Activated T-helper 2 cell treated with anti-CD3 and anti-CD28 coated beads, Interferon-gamma antibody, Interleukin-2, Interleukin-4, amounts not matched to agents 10 μg/mL and 5 μg/mL and 100 μg/mL, durations not matched to agents 14 hours and 24 hours and 36 hours (primary cell): ENCODE measurements at regions not wholly inside any gene's neighbourhood (a gene's known extent, or its start where the extent isn't known, plus 50 kb on each side); places are given as distances from the start of the nearest gene placed in this dataset.

Experiments
- DNase-seq: peaks from one replicate; pipeline ENCODE4 v3.0.0; 2021; ENCODE audit warnings: low spot score
- H3K27ac Mint-ChIP-seq: one replicate; pipeline ENCODE4 v1.8.0; 2021; ENCODE audit warnings: mixed read lengths
- H3K27me3 Mint-ChIP-seq: one replicate; pipeline ENCODE4 v1.8.0; 2021; ENCODE audit warnings: low read depth, mixed read lengths
- H3K36me3 Mint-ChIP-seq: one replicate; pipeline ENCODE4 v1.8.0; 2021; ENCODE audit warnings: low read depth, mixed read lengths
- H3K4me1 Mint-ChIP-seq: one replicate; pipeline ENCODE4 v1.8.0; 2021; ENCODE audit warnings: low read depth, mixed read lengths
- H3K4me3 Mint-ChIP-seq: one replicate; pipeline ENCODE4 v1.8.0; 2021; ENCODE audit warnings: low read depth, mild to moderate bottlenecking, moderate library complexity, mixed read lengths
- H3K9me3 Mint-ChIP-seq: one replicate; pipeline ENCODE4 v1.8.0; 2021; ENCODE audit warnings: mixed read lengths
- intact Hi-C: fragments of 100-400 bp; cut with micrococcal nuclease; formaldehyde crosslinking; loops from one replicate; pipeline ENCODE4 v1.15.1; 2023

DNA sequence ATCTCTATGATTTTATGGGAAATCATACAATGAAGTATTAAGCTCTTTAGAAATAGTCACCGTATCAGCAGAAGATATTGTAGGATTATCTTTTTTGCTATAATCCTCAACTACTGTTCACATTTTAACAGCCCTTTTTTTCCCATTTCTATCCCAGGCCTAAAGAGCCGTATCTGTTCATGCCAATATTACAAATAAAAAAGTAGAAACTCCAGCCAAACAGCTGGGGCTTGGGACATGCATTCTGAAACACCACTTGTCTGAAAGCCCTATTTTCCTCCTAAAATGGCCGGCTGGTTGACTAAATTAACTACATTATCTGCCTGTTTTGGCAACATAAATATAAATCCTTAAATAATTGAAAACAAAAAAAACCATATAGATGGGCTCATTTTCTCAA is 477.8 kb downstream of the CDH2 start:
- Mint-ChIP-seq H3K27ac (no peak overlapping the region), H3K27me3 (no peaks in the 10 kb centered on the region), H3K4me3 (no peak overlapping the region), H3K36me3 (no peaks in the 10 kb centered on the region), H3K9me3 (peaks cover 41% of the 10 kb centered on the region), H3K4me1 (no peaks in the 10 kb centered on the region)
- DNase-seq, result no peak
- intact Hi-C loops, result no loop called here

DNA sequence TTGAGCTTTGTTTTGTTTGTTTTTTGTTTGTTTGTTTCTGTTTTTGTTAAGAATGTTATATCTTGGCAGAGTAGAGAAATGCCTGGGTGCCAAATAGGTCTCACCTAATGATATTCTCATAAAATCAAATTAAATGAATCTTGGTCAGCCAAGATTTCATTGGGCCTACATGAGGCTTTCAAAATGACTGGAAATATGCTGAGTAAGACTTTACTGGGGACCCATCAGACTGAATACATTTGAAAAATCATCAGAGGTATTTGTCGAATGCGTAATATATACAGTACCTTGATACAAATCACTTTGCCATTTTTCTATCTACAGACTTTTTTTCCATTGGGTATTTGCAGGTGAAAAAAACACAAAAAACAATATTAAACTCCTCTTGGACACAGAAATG is 480.8 kb downstream of the CDH2 start:
- Mint-ChIP-seq H3K4me1 (no peaks in the 10 kb centered on the region), H3K36me3 (no peaks in the 10 kb centered on the region), H3K27me3 (no peaks in the 10 kb centered on the region), H3K4me3 (no peak overlapping the region), H3K9me3 (peaks cover 49% of the 10 kb centered on the region), H3K27ac (no peak overlapping the region)
- DNase-seq, result no peak
- intact Hi-C loops, result no loop called here

DNA sequence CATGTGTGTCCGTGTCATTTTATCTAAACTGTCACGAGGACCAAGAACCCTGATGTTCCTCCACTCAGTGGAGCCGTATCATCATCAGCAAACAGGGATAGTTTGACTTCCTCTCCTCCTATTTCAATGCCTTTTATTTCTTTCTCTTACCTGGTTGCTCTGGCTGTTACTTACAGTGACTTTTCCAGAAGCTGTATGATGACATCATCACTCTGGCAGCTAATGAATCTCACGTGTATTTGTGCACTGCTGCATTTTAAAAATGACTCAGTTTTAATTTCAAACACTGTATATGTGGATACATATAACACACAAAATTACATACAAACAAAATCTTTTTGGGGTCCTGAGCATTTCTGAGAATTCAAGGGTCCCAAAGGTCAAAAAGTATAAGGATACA is 481.4 kb downstream of the CDH2 start:
- H3K9me3 Mint-ChIP-seq, result peaks cover 47% of the 10 kb centered on the region

DNA sequence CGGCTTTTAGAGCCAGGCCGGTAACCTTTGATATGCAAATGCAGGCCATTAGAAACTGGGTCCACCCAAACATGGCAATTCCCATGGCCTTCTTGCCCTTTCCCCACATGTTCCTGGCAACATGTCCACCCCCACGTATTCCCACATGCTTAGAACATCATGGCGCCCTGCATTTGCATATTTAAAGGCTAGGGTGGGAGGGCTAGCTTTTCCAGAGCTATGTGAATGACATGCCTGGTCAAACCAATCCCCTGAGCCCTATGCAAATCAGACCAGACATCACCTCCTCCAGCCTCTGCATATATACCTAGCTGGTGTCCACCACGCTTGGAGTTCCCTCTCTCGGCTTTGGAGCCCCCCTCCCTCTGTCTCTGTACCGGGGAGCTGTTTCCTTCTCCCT is 481.9 kb downstream of the CDH2 start:
- no peaks in the 10 kb centered on the region for H3K27me3 Mint-ChIP-seq
- no peaks in the 10 kb centered on the region for H3K4me1 Mint-ChIP-seq
- H3K4me3 Mint-ChIP-seq, result no peak overlapping the region
- no peak overlapping the region for H3K27ac Mint-ChIP-seq
- no peaks in the 10 kb centered on the region for H3K36me3 Mint-ChIP-seq
- DNase-seq, result no peak
- intact Hi-C loops, result no loop called here
- peaks cover 44% of the 10 kb centered on the region for H3K9me3 Mint-ChIP-seq

More for the DNA sequence above, 481.4 kb downstream of the CDH2 start:
- H3K27ac Mint-ChIP-seq, result no peak overlapping the region
- no peak overlapping the region for H3K4me3 Mint-ChIP-seq
- H3K4me1 Mint-ChIP-seq, result no peaks in the 10 kb centered on the region
- no peaks in the 10 kb centered on the region for H3K36me3 Mint-ChIP-seq
- H3K27me3 Mint-ChIP-seq, result no peaks in the 10 kb centered on the region
- intact Hi-C loops, result no loop called here
- no peak for DNase-seq

DNA sequence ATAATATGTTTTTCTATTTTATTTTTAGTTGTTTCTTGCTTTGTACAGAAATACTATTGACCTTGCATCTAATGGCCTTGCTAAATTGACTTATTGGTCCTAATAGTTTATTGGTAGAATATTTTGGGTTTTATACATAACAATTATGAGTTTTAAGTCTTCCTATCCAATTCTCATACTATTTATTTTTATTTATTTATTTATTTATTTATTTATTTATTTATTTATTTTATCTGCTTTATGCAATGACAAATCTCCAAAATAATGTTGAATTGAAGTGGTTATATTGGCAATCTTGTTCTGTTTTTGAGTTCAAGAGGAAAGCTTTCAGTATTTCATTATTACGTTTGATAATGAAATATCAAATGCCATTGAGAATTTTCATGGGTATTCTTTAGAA is 488.3 kb downstream of the CDH2 start:
- no peaks in the 10 kb centered on the region for H3K4me1 Mint-ChIP-seq
- H3K4me3 Mint-ChIP-seq, result no peak overlapping the region
- H3K36me3 Mint-ChIP-seq, result no peaks in the 10 kb centered on the region
- peaks cover 32% of the 10 kb centered on the region for H3K9me3 Mint-ChIP-seq
- H3K27ac Mint-ChIP-seq, result no peak overlapping the region
- no peaks in the 10 kb centered on the region for H3K27me3 Mint-ChIP-seq
- DNase-seq, result no peak
- intact Hi-C loops, result loop anchor here (5.0 kb wide), 1 partner anchor 499 kb away; no protein-coding TSS in a partner anchor

DNA sequence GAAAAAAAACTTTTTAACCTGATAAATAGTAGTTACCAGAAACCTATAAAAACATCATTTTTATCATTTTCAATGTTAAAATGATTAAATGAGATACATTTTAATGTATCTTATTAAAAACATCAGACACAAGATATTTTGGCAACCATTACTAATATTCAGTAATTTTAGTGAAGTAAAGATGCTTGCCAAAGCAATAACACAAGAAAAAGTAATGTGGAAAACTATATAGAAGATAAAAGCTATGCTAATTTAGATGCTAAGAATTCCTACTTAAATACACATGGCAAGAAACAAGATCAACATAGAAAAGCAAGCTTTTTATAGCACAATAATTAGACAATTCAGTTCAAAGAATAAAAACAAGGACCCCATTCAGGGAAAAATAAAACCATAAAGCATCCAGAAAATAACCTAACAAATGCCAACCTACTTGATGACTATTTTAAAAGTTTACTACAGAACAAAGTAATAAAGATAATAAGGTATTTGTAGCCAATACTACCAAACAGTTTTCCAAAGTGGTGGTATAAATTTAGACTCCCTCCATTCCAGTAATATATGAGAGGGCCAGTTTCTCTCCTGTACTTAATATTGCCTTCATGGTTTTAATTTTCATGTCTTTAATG is 489.5 kb downstream of the CDH2 start:
- intact Hi-C loops, result loop anchor here (5.0 kb wide), 1 partner anchor 500 kb away; no protein-coding TSS in a partner anchor
- no peaks in the 10 kb centered on the region for H3K36me3 Mint-ChIP-seq

DNA sequence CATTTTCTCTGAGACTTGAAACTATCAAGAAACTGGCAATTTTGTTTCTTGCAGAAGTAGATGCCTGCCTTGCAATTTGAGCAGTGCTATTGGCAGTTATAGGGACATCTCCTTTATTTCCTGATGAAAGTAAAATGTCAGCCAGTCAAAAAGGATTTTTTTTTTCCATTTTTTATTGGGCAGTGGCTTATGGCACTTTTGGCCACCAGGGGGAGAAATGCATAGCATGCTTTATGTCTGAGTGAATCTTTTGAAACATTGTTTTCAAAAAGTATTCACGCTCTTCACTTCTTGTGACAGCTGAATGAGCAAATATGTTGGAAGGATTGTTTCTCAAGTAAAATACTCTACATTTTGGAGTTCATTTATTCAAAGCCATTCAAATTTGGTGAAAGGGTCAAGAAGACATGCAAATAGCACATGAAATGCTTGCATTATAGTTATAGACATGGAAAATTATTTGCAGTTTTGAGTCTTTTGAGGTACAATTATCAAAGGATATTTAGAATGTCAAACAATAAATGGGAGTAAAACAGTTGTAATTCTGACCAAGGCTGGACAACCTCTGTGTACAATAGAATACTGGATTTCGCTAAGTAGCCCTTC is 491.0 kb downstream of the CDH2 start:
- no peaks in the 10 kb centered on the region for H3K4me1 Mint-ChIP-seq
- H3K27me3 Mint-ChIP-seq, result no peaks in the 10 kb centered on the region
- H3K36me3 Mint-ChIP-seq, result no peaks in the 10 kb centered on the region
- no peak for DNase-seq
- H3K9me3 Mint-ChIP-seq, result peaks cover 17% of the 10 kb centered on the region
- no peak overlapping the region for H3K4me3 Mint-ChIP-seq
- intact Hi-C loops, result loop anchor here (5.0 kb wide), 1 partner anchor 501 kb away; no protein-coding TSS in a partner anchor
- H3K27ac Mint-ChIP-seq, result no peak overlapping the region

More for the DNA sequence above, 489.5 kb downstream of the CDH2 start:
- Mint-ChIP-seq H3K27me3 (no peaks in the 10 kb centered on the region), H3K9me3 (peaks cover 23% of the 10 kb centered on the region), H3K4me1 (no peaks in the 10 kb centered on the region), H3K4me3 (no peak overlapping the region), H3K27ac (no peak overlapping the region)
- DNase-seq, result no peak

DNA sequence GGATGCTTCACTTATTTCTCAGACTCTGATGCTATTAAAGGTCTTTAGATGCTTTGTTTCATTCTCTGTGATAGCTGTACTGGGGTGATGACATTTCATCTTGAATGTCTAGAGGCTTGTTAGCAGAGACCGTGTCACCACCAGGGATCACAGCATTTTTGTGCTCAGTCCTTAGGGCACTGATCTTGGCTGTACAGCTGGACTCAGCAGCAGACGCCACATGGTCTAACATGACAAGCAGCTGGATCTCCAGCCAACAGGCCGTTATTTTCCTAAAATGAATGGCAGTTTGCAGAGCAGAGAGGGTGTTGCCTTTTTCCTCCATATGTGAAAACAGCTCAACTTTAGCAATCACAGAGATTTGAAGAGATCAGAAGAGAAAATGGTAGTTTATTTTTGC is 491.8 kb downstream of the CDH2 start:
- no peaks in the 10 kb centered on the region for H3K36me3 Mint-ChIP-seq

DNA sequence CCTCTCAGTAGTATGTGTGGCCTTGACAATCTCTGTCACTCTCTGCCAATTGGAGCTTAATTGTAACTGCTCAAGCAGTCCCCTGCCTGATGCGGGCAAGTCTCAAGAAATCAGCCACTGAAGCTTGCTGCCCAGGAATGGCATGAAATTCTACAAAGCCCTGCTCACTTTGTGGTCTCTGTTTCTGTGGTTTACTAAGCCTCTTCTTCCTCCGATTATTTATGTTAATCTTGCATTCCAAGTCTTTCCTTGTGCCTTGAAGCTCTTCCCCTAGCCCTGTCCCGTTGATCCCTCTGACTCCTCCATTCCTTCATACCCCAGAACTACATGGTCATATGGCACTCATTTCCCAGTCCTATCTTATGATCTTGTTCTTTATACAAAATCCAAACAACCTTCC is 489.3 kb upstream of the CHST9 start:
- Mint-ChIP-seq H3K27me3 (no peaks in the 10 kb centered on the region), H3K4me1 (no peaks in the 10 kb centered on the region), H3K36me3 (no peaks in the 10 kb centered on the region), H3K9me3 (peaks cover 28% of the 10 kb centered on the region), H3K4me3 (no peak overlapping the region), H3K27ac (no peak overlapping the region)
- no peak for DNase-seq
- intact Hi-C loops, result no loop called here

More for the DNA sequence above, 491.8 kb downstream of the CDH2 start:
- H3K4me1 Mint-ChIP-seq, result no peaks in the 10 kb centered on the region
- intact Hi-C loops, result loop anchor here (5.0 kb wide), 1 partner anchor 502 kb away; no protein-coding TSS in a partner anchor
- no peak for DNase-seq
- no peaks in the 10 kb centered on the region for H3K27me3 Mint-ChIP-seq
- no peak overlapping the region for H3K27ac Mint-ChIP-seq
- no peak overlapping the region for H3K4me3 Mint-ChIP-seq
- peaks cover 21% of the 10 kb centered on the region for H3K9me3 Mint-ChIP-seq

DNA sequence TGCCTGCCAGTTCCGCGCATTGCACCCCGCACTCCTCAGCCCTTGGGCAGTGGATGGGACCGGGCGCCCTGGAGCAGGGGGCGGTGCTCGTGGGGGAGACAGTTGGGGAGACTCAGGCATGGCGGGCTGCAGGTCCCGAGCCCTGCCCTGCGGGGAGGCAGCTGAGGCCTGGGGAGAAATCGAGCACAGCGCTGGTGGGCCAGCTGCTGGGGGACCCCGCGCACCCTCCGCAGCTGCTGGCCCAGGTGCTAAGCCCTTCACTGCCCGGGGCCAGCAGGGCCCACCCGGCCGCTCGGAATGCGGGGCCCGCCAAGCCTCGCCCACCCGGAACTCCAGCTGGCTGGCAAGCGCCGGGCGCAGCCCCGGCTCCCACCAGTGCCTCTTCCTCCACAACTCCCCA is 488.8 kb upstream of the CHST9 start:
- Mint-ChIP-seq H3K4me1 (no peaks in the 10 kb centered on the region), H3K27me3 (no peaks in the 10 kb centered on the region), H3K27ac (no peak overlapping the region), H3K9me3 (peaks cover 28% of the 10 kb centered on the region), H3K4me3 (no peak overlapping the region), H3K36me3 (no peaks in the 10 kb centered on the region)
- intact Hi-C loops, result no loop called here
- DNase-seq, result no peak

DNA sequence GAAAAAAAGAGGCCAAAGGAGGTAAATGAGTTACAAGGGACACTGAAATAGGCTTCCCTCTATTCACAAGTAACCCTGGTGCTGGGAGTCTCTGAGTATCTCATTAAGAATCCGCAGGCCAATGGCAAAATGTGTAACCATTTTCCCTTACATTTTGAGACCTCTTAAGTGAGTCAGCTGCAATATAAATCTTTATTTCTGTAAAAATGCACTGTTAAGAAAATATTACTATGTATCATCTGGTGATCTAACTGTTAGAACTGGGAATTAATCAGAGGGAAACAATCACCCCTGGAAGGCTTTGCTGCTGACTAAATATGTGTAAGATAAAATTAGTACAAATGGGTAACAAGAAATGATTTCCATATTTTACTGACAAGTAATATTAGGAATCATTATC is 483.1 kb upstream of the CHST9 start:
- H3K9me3 Mint-ChIP-seq, result peaks cover 20% of the 10 kb centered on the region
- H3K4me3 Mint-ChIP-seq, result no peak overlapping the region
- H3K27ac Mint-ChIP-seq, result no peak overlapping the region
- no peaks in the 10 kb centered on the region for H3K4me1 Mint-ChIP-seq
- H3K36me3 Mint-ChIP-seq, result no peaks in the 10 kb centered on the region
- intact Hi-C loops, result no loop called here
- no peak for DNase-seq
- no peaks in the 10 kb centered on the region for H3K27me3 Mint-ChIP-seq

DNA sequence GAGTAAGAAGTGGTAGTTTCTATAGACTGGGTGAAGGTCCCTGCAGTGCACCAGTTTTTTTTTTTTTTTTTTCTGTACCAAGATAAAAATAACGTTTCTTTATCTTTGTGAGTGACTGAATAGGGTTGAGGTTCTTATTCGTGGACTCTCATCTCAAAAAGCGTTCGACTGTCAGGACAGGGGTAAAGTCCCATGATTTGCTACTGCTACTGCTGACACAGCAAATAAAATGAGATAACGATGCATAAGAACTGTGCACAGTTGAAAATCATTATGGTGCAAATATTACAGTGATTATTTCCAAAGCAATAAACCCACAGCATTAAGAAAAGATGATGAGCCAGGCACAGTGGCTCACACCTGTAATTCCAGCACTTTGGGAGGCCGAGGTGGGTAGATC is 482.0 kb upstream of the CHST9 start:
- H3K9me3 Mint-ChIP-seq, result peaks cover 20% of the 10 kb centered on the region
- no peak overlapping the region for H3K27ac Mint-ChIP-seq
- intact Hi-C loops, result no loop called here
- no peaks in the 10 kb centered on the region for H3K4me1 Mint-ChIP-seq
- no peak for DNase-seq
- H3K27me3 Mint-ChIP-seq, result no peaks in the 10 kb centered on the region
- no peak overlapping the region for H3K4me3 Mint-ChIP-seq
- H3K36me3 Mint-ChIP-seq, result no peaks in the 10 kb centered on the region

DNA sequence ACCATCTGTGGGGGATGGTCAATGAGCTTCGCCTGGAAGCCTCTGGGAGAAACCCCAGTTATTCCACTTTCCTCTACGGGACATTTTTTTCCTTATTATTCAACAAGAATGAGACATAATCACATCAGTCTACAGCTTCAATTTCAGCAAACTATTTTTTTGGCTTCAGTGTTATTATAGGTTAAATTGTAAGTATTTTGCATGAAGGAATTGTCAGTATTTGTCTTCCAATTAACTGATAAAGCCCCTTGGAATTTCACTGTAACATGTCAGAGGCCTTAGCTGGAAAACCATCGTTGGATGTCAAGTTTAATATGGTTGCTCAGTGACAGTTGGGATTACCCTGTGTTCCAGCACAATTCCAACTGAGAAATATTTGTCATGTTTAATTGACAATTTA is 480.9 kb upstream of the CHST9 start:
- H3K36me3 Mint-ChIP-seq, result no peaks in the 10 kb centered on the region
- intact Hi-C loops, result no loop called here
- no peak overlapping the region for H3K4me3 Mint-ChIP-seq
- no peaks in the 10 kb centered on the region for H3K27me3 Mint-ChIP-seq
- H3K4me1 Mint-ChIP-seq, result no peaks in the 10 kb centered on the region
- no peak overlapping the region for H3K27ac Mint-ChIP-seq
- no peak for DNase-seq
- peaks cover 13% of the 10 kb centered on the region for H3K9me3 Mint-ChIP-seq
